ENCODE measurements at regions not wholly inside any gene's neighbourhood (a gene's known extent, or its start where the extent isn't known, plus 50 kb on each side); places are given as distances from the start of the nearest gene placed in this dataset.

DNA sequence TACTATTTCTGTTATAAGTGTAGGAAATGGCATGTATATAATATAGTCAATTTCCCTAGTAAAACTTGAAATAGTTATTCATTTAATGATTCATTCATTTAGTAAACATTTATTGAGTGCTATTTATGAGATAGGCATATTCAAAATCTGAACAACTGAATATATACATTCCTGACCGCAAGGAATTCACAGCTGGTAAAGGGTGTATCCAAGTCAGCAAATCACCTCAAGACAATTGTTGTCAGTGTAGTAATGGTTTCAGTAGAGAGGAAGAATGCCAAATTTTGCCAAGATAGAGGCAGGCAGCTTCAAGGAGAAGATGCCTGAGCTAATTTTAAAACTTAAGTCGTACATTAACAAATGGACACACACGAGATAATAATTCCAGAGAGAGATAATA, 89.8 kb upstream of the CHST9 start:
- no peak overlapping the region for H3K27ac Mint-ChIP-seq
- H3K4me1 Mint-ChIP-seq = no peaks in the 10 kb centered on the region
- peaks cover 1% of the 10 kb centered on the region for H3K36me3 Mint-ChIP-seq
- TF ChIP-seq, protein P1, sequence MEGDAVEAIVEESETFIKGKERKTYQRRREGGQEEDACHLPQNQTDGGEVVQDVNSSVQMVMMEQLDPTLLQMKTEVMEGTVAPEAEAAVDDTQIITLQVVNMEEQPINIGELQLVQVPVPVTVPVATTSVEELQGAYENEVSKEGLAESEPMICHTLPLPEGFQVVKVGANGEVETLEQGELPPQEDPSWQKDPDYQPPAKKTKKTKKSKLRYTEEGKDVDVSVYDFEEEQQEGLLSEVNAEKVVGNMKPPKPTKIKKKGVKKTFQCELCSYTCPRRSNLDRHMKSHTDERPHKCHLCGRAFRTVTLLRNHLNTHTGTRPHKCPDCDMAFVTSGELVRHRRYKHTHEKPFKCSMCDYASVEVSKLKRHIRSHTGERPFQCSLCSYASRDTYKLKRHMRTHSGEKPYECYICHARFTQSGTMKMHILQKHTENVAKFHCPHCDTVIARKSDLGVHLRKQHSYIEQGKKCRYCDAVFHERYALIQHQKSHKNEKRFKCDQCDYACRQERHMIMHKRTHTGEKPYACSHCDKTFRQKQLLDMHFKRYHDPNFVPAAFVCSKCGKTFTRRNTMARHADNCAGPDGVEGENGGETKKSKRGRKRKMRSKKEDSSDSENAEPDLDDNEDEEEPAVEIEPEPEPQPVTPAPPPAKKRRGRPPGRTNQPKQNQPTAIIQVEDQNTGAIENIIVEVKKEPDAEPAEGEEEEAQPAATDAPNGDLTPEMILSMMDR (IDR thresholded peaks at IDR 0.05; ENCODE audit: unreplicated experiment) = no peak
- H3K9me3 Mint-ChIP-seq = peaks cover 15% of the 10 kb centered on the region
- peaks cover 2% of the 10 kb centered on the region for H3K27me3 Mint-ChIP-seq (ENCODE audit: low read depth)
- H3K4me3 Mint-ChIP-seq = no peak overlapping the region
- DNase-seq (ENCODE audit: low spot score in 2 of 2, unreplicated experiment in 2 of 2) = no peak

DNA sequence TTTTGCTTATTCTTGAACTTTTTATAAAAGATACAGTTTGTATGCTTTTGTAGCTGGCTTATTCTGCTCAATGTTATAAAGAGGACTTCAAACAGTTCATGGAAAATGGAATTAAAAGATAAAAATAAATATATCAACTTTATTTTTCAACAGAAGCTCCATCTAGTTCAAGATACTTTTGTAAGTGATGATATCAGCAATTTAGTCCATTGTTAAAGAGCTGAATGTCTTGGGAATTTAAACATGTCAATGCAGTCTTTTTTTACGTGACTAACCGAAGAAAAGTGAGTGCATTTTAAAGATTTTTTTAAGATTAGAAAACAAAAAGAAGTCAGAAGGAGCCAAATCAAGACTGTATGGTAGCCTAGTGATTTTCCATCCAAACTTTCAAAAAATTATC, 85.4 kb upstream of the CHST9 start:
- Mint-ChIP-seq H3K36me3 (peaks cover 1% of the 10 kb centered on the region), H3K4me3 (no peak overlapping the region), H3K9me3 (peaks cover 23% of the 10 kb centered on the region), H3K27ac (no peak overlapping the region), H3K27me3 (ENCODE audit: low read depth) (peaks cover 2% of the 10 kb centered on the region), H3K4me1 (no peaks in the 10 kb centered on the region)
- no peak for DNase-seq (ENCODE audit: low spot score in 2 of 2, unreplicated experiment in 2 of 2)
- TF ChIP-seq, protein P1 (IDR thresholded peaks at IDR 0.05; ENCODE audit: unreplicated experiment) = no peak

DNA sequence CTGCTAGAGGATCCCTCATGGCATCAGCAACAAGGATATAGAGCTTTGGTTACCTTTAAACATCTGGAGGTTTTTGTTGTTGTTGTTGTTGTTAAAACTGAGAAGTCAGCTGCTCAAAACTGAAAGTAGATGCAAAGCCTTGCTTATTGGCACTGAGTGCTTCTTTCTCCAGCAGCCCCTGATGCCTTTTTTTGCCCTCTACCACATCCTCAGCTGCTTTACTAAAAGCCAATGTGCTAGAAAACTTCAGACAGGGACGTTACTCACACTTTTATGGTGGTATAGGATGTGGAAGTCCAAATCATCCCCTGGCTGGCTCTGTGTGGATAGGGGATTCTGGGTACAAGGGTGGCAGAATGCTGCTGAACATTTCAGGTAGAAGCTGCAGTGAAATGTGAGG, 78.3 kb upstream of the CHST9 start:
- Mint-ChIP-seq H3K4me1 (no peaks in the 10 kb centered on the region), H3K9me3 (peaks cover 24% of the 10 kb centered on the region), H3K4me3 (no peak overlapping the region), H3K27ac (no peak overlapping the region), H3K27me3 (ENCODE audit: low read depth) (no peaks in the 10 kb centered on the region), H3K36me3 (peaks cover 1% of the 10 kb centered on the region)
- TF ChIP-seq, protein P1 (IDR thresholded peaks at IDR 0.05; ENCODE audit: unreplicated experiment) = no peak
- no peak for DNase-seq (ENCODE audit: low spot score in 2 of 2, unreplicated experiment in 2 of 2)

GRCh38 chr18:27261769-27262549, 76.9 kb upstream of the CHST9 start:
- H3K27ac Mint-ChIP-seq = no peak overlapping the region
- TF ChIP-seq, protein P1 (IDR thresholded peaks at IDR 0.05; ENCODE audit: unreplicated experiment) = no peak

GRCh38 chr18:27253571-27253970, 68.5 kb upstream of the CHST9 start:
- DNase-seq (ENCODE audit: low spot score in 2 of 2, unreplicated experiment in 2 of 2) = no peak
- H3K9me3 Mint-ChIP-seq = no peaks in the 10 kb centered on the region
- H3K27me3 Mint-ChIP-seq (ENCODE audit: low read depth) = peaks cover 6% of the 10 kb centered on the region
- no peaks in the 10 kb centered on the region for H3K4me1 Mint-ChIP-seq
- no peaks in the 10 kb centered on the region for H3K36me3 Mint-ChIP-seq
- no peak overlapping the region for H3K4me3 Mint-ChIP-seq
- H3K27ac Mint-ChIP-seq = no peak overlapping the region
- TF ChIP-seq, protein P1 (IDR thresholded peaks at IDR 0.05; ENCODE audit: unreplicated experiment) = no peak

More at GRCh38 chr18:27261769-27262549, 76.9 kb upstream of the CHST9 start:
- Mint-ChIP-seq H3K27me3 (ENCODE audit: low read depth) (no peaks in the 10 kb centered on the region), H3K9me3 (peaks cover 19% of the 10 kb centered on the region), H3K36me3 (peaks cover 1% of the 10 kb centered on the region), H3K4me1 (no peaks in the 10 kb centered on the region), H3K4me3 (no peak overlapping the region)
- no peak for DNase-seq (ENCODE audit: low spot score in 2 of 2, unreplicated experiment in 2 of 2)

All from mesothelial cell of epicardium (in vitro differentiated cells).